Suppressor macrophage treated with lipopolysaccharide for 1 hour (primary cell): ENCODE measurements at regions not wholly inside any gene's neighbourhood (a gene's known extent, or its start where the extent isn't known, plus 50 kb on each side); places are given as distances from the start of the nearest gene placed in this dataset.
"Not testable (repeated sequence)": the region's sequence is repeated elsewhere in the genome, so short reads cannot be mapped to it uniquely, and the experiment has no call there.

Experiments
- DNase-seq, 3 donors: peaks; one replicate each; pipeline ENCODE4 v3.0.0-alpha.2; 2020 to 2022

DNA sequence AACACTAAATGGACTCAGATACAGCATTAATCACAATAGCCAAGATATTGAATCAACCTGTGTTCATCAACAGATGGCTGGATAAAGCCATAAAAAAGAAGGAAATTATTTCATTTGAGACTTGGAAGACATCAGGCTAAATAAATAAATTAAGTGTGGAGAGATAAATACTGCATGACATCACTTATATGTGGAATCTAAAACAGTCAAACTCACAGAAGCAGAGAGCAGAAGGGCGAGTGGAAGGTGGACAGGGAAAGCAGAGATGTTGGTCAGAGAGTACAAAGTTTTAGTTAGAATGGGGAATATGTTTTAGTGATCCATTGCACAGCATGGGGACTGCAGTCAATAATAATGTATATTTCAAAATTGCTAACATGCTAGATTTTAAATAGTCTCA, 207.2 kb downstream of the VAPA start:
- DNase-seq, result no peak

DNA sequence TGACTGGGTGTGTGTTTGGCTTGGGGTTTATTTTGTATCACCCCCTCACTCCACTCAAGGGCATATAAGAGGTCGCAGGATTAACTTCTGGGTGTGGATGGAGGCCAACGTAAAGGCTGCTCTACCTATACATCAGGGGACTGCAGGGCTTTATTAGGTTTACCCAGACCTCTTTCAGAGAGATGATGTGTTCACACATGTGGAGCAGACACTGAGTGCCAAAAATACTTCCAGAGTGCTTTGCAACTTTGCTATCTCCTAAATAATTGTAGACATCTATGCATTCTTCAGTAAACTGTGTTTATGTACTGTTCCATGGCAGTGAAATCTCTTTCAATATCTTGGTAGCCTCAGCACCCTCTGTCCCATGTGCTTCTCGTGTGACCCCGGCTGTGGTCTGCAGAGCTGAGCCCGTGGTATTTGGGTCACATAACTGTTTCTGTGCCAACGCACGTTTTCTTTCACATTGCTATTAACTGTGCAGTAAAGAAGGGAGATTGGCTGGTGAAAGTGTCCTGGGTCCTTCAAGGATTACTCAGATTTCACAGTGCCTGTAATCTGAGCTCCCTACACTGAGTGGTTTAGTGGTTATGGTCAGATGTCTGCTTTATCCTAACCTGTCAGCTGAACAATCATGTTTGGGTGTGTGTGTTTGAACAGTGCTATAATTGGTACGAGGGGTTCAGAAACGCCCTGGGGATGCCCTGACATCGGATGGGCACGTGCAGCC, 208.1 kb downstream of the VAPA start:
- no peak for DNase-seq

DNA sequence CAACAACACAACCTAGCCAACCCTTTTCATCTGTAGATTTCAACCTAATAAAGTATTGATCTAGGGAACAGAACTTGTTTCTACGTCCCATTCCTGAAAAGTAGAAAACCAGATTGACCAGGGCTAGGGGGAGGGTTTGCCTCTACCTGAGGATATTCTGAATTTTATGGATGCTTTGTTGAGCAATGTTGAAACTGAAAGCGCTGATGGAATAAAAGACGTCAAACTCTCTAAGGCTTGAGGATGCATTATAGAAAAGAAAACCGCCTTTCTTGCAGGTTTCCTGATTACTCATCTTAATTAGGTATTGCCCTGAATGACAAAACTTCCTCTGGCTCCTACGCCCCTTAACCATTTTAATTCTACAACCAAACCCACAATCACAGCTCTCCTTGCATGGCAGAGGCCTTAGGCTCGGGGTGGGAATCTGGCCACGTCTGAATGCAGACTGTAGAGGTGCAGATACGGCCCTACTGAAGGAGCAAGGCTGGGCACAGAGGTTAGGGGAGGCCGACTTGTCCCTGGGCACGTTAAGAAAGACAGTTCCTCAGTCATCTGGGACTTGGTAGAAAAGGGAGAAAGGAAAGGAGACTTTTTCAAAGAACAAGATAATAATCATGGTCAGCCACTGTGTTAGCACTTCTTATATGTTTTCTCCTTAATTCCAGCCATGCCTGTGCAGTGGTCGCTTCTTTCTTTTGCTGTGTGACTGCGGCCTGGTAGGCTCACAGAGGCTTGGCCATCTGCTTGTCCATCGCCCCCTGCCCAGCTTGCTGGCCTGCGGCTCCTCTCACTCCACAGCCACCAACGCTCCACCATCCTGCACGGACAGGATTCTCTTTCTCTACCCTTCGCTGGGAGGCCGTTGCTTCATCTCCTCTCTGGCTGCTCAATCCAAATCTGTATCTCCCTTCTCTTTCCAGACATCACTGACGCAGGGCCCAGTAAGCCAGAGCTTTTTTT, 209.5 kb downstream of the VAPA start:
- peak; percentile 76 to 95 (median 91) for DNase-seq

DNA sequence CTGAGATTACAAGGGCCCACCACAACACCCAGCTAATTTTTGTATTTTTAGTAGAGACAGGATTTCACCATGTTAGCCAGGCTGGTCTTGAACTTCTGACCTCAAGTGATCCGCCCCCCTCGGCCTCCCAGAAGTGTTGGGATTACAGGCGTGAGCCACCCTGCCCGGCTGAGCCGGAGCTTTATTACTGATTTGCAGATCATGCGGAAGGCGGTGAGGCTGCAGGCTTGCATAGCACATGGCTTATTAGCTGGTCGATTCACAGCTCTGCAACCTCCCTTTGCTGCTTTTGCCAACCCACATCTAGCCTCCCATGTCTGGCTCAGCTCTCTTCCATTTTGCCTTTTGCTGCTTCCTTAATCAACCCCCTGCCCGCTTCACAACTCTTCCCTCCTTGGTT, 210.3 kb downstream of the VAPA start:
- DNase-seq, result no peak

GRCh38 chr18:10124557-10124956, 210.7 kb downstream of the VAPA start:
- no peak for DNase-seq

DNA sequence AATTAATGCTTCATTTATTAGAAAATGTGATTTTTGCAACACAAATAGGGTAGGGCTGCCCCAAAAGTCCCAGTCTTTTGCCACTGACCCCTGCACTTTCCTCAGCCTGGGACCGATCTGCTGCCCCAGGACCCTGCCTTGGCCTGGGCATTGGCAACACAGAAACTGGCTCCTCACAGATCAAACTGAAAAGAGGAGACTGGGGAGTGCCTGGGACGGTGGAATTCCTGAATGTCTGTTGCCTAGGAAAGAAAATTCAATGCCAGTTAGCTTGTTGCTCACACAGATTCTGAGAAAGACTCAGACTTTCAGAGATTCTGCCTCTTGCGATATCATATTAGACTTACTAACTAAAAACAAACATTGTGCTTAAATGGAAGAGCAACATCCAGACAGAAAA, 211.2 kb downstream of the VAPA start:
- DNase-seq, result no peak

- no peak for DNase-seq
Observed at GRCh38 chr18:10127729-10128128, 213.9 kb downstream of the VAPA start.

- DNase-seq, result no peak
Observed at GRCh38 chr18:10128921-10129501, 215.2 kb downstream of the VAPA start.

GRCh38 chr18:10130606-10131005, 216.8 kb downstream of the VAPA start:
- peak; percentile 77 to 87 (median 81) for DNase-seq

GRCh38 chr18:10131081-10131459, 217.3 kb downstream of the VAPA start:
- no peak for DNase-seq

GRCh38 chr18:10131460-10132395, 217.9 kb downstream of the VAPA start:
- DNase-seq, result peak; percentile 29 to 46 (median 32)

GRCh38 chr18:10133516-10133915, 219.7 kb downstream of the VAPA start:
- DNase-seq, result no peak

GRCh38 chr18:10134204-10134603, 220.4 kb downstream of the VAPA start:
- DNase-seq, result no peak

GRCh38 chr18:10134749-10135148, 220.9 kb downstream of the VAPA start:
- DNase-seq, result not testable (repeated sequence)

DNA sequence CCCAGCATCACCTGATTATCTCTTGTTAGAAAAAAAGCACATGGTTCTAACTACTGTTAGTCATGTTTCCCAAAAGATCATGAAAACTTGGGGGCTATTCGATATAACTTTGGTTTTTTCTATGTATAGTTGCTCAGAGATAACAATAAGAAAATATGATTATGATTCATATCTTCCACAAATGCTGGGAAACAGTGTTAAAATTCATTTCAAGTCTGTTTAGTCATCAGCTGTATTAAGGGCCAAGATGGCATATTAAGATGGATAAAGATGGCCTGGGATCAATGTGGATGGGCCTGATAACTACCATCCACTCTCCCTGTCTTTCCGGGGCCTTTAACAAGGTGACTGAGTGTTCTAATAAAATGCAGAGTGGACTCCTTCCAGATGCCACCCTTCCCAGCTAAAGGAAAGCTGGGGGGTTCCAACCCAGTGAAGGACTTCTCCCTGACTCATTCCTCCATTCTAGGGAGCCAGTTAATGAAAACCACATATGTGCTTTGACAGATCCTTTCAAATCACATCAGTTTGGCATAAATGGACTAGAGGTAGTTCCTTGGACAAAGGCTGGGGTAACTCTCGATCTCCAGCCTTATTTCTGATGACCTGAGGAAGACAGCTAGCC, 221.6 kb downstream of the VAPA start:
- DNase-seq, result no peak

DNA sequence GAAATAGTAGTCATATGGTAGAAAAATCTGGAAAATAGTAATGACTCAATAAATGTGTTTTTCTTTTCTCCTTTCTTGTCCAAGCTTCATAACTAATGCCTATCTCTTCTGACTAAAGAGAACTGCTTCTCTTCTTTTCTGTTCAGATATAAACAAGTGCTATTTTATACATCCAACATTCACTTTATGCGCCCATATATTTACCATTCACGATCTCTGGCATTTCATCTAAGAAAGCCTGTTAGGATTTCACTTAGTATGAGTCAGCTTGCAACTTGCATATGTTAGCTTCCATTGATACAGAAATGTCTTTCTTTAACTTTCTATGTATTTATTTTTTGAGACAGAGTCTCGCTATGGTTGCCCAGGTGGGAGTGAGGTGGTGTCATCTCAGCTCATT, 224.9 kb downstream of the VAPA start:
- DNase-seq, result no peak

DNA sequence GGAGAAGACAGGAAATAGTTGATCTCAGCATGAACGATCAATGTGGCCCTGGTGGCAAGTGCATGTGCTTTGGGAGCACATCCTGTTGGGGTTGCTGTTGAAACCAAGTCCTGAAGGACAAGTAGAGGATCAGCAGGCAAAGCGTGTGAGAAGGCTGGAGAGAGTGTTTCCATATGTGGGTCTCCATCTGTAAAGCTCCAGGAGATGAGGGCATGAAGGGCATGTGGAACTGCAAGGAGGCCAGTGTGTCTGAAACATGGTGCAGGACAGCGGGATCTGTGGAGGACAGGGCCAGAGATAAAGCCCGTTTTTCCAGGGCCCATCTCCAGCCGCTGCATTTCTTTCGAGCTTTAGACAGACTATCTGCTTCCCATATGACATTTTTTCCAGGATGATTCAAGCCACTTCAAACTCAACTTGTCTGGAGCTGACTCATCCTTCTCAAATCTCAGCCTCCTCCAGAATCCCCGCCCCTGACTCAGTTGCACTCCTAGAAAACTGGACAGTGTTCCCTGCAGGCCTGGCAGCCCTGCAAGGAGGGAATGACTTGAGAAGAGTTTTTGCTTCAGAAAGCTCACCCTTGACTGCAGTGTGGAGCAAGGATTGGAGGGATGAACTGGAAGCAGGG, 226.1 kb downstream of the VAPA start:
- DNase-seq, result peak; percentile 35 to 44 (median 35)

DNA sequence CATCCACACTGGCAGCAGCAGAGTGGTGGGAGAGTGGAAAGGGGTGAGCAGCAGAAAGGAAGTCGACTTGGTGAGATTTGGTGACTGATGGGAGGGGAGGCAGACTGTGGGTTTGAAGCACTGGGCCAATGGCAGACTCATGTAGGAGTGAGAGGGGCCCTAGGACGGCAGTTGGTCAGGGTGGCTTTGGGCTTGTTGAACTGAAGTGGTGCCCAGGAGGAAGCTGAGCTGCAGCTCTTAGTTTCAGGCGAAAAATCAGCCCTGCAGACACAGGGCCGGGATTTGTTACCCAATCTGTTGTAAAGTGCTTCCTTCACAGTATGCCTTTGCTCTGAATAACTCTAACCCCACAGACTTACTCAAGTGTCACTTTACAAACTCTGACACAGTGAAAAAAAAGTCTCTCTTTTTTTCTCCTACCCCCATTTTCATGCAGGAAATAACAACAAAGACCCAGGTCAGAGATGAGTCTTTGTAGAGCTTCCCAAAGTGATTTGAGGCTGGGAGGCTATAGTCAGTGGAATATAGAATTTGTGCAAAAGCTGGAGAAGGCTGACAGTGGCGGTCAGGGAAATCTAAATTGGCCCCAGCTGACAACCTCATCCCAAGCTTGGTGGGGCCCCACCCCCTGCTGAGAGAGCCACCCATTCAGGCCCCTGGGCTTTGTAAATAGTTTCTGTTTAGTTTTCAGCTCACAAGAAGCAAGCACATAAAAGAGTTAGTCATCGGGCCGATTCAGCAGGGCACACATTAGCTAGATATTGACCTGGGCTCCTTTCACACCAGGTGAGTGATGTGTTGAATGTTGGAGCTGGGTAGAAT, 226.9 kb downstream of the VAPA start:
- peak; percentile 38 to 46 (median 43) for DNase-seq

GRCh38 chr18:10141559-10141958, 227.7 kb downstream of the VAPA start:
- no peak for DNase-seq

DNA sequence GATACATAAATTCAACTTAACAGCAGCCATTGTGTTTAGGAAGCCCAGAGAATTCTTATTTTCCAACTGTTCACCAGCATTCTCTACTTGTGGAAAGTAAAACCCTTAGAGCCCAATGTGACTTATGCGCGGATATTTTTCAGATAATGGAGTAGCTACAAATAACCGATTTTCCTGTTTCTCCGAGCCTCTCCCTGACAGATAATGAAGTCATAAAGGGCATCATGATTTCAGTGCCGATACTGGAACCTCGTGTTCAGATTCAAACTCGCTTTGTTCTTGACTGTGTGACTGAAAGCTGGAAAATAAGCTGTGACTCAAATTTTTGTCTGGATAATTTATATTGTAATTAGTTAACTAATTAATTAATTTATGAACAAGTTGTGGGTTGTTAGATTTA, 228.2 kb downstream of the VAPA start:
- DNase-seq, result no peak
